Mesenchymal stem cell (in vitro differentiated cells and primary cell): ENCODE measurements at regions not wholly inside any gene's neighbourhood (a gene's known extent, or its start where the extent isn't known, plus 50 kb on each side); places are given as distances from the start of the nearest gene placed in this dataset.
A peak's percentile ranks its signal among the peaks of the same experiment; 100 is the strongest.

Experiments
- DNase-seq: peaks from one replicate; pipeline ENCODE4 v3.0.0-alpha.2; 2013
- H2AFZ ChIP-seq: one replicate; pipeline ENCODE4 v1.6.1; 2013; ENCODE audit warnings: low read depth, mild to moderate bottlenecking, control low read depth, inconsistent platforms, low read length, moderate library complexity
- H2AK5ac ChIP-seq: 2 replicates; pipeline ENCODE4 v1.6.1; 2013; ENCODE audit warnings: low read length, moderate library complexity, mild to moderate bottlenecking, inconsistent platforms; ENCODE audit not compliant: severe bottlenecking
- H2BK120ac ChIP-seq: one replicate; pipeline ENCODE4 v1.6.1; 2013; ENCODE audit warnings: low read depth, mild to moderate bottlenecking, inconsistent platforms, low read length, moderate library complexity
- H2BK12ac ChIP-seq, 2 experiments: one replicate each; pipeline ENCODE4 v1.6.1; 2013; ENCODE audit warnings: inconsistent platforms in 2 of 2, low read length in 2 of 2, mild to moderate bottlenecking in 2 of 2, moderate library complexity in 2 of 2, control low read depth in 1 of 2
- H2BK15ac ChIP-seq: one replicate; pipeline ENCODE4 v1.6.1; 2013; ENCODE audit warnings: mild to moderate bottlenecking, low read depth, inconsistent platforms; ENCODE audit not compliant: poor library complexity, severe bottlenecking
- H2BK5ac ChIP-seq: 2 replicates; pipeline ENCODE4 v1.6.1; 2013; ENCODE audit warnings: low read depth, mild to moderate bottlenecking, low read length, control low read depth, inconsistent platforms; ENCODE audit not compliant: poor library complexity, severe bottlenecking
- H3K14ac ChIP-seq, 2 experiments: one replicate each; pipeline ENCODE4 v1.6.1; 2013; ENCODE audit warnings: inconsistent platforms in 2 of 2, low read length in 2 of 2, control low read depth in 1 of 2, mild to moderate bottlenecking in 1 of 2, moderate library complexity in 1 of 2
- H3K18ac ChIP-seq, 2 experiments: one replicate each; pipeline ENCODE4 v1.6.1; 2013; ENCODE audit warnings: inconsistent platforms in 2 of 2, low read length in 2 of 2, control low read depth in 1 of 2, low read depth in 1 of 2, mild to moderate bottlenecking in 1 of 2
- H3K23ac ChIP-seq, 2 experiments: one replicate each; pipeline ENCODE4 v1.6.1; 2013; ENCODE audit warnings: inconsistent platforms in 2 of 2, low read length in 2 of 2, mild to moderate bottlenecking in 2 of 2, moderate library complexity in 2 of 2, control low read depth in 1 of 2
- H3K27ac ChIP-seq: 2 replicates; pipeline ENCODE4 v1.5.1; 2013; ENCODE audit warnings: mild to moderate bottlenecking, moderate library complexity, low read length, control low read depth, inconsistent platforms; ENCODE audit not compliant: poor library complexity, severe bottlenecking
- H3K27me3 ChIP-seq, 2 experiments: 2 replicates each; pipeline versions ENCODE4 v1.6.1 to v1.7.0; 2013; ENCODE audit warnings: low read length in 2 of 2, mild to moderate bottlenecking in 2 of 2, moderate library complexity in 2 of 2, control low read depth in 1 of 2, inconsistent platforms in 1 of 2; ENCODE audit not compliant: control insufficient read depth in 1 of 2, insufficient read depth in 1 of 2
- H3K36me3 ChIP-seq, 2 experiments: 2 replicates each; pipeline versions ENCODE4 v1.6.1 to v1.7.0; 2013; ENCODE audit warnings: low read length in 2 of 2, control low read depth in 1 of 2, inconsistent platforms in 1 of 2, low read depth in 1 of 2, mild to moderate bottlenecking in 1 of 2; ENCODE audit not compliant: insufficient read depth in 2 of 2, control insufficient read depth in 1 of 2
- H3K4ac ChIP-seq, 2 experiments: one replicate each; pipeline ENCODE4 v1.6.1; 2013; ENCODE audit warnings: inconsistent platforms in 2 of 2, low read length in 2 of 2, mild to moderate bottlenecking in 2 of 2, moderate library complexity in 2 of 2, control low read depth in 1 of 2, low read depth in 1 of 2
- H3K4me1 ChIP-seq: 2 replicates; pipeline ENCODE4 v1.6.1; 2013; ENCODE audit warnings: low read depth, low read length, control low read depth; ENCODE audit not compliant: control insufficient read depth, insufficient read depth
- H3K4me2 ChIP-seq: 2 replicates; pipeline ENCODE4 v1.6.1; 2013; ENCODE audit warnings: low read length, mild to moderate bottlenecking, inconsistent platforms; ENCODE audit not compliant: poor library complexity, severe bottlenecking
- H3K4me3 ChIP-seq, 2 experiments: 2 replicates each; pipeline versions ENCODE4 v1.5.1 to v1.7.0; 2013; ENCODE audit warnings: low read length in 2 of 2, mild to moderate bottlenecking in 2 of 2, control low read depth in 1 of 2, low read depth in 1 of 2; ENCODE audit not compliant: insufficient read depth in 1 of 2
- H3K79me1 ChIP-seq: replicated peaks from 2 replicates; pipeline ENCODE4 v1.6.1; 2013; ENCODE audit warnings: mild to moderate bottlenecking, control low read depth, low read length, inconsistent platforms; ENCODE audit not compliant: poor library complexity, severe bottlenecking
- H3K9ac ChIP-seq: 2 replicates; pipeline ENCODE4 v1.7.0; 2013; ENCODE audit warnings: mild to moderate bottlenecking, low read length, moderate library complexity
- H3K9me3 ChIP-seq: 2 replicates; pipeline ENCODE4 v1.7.0; 2013; ENCODE audit warnings: mild to moderate bottlenecking, low read length; ENCODE audit not compliant: control insufficient read depth
- H4K8ac ChIP-seq: one replicate; pipeline ENCODE4 v1.6.1; 2013; ENCODE audit warnings: inconsistent platforms, mild to moderate bottlenecking, low read length, moderate library complexity
- H4K91ac ChIP-seq: one replicate; pipeline ENCODE4 v1.6.1; 2013; ENCODE audit warnings: mild to moderate bottlenecking, low read length, inconsistent platforms
- WGBS: methylation state at CpG from one replicate; pipeline ENCODE4 v1.1.7; 2013; ENCODE audit warnings: mixed read lengths; 5-methylcytosine and 5-hydroxymethylcytosine counted together

DNA sequence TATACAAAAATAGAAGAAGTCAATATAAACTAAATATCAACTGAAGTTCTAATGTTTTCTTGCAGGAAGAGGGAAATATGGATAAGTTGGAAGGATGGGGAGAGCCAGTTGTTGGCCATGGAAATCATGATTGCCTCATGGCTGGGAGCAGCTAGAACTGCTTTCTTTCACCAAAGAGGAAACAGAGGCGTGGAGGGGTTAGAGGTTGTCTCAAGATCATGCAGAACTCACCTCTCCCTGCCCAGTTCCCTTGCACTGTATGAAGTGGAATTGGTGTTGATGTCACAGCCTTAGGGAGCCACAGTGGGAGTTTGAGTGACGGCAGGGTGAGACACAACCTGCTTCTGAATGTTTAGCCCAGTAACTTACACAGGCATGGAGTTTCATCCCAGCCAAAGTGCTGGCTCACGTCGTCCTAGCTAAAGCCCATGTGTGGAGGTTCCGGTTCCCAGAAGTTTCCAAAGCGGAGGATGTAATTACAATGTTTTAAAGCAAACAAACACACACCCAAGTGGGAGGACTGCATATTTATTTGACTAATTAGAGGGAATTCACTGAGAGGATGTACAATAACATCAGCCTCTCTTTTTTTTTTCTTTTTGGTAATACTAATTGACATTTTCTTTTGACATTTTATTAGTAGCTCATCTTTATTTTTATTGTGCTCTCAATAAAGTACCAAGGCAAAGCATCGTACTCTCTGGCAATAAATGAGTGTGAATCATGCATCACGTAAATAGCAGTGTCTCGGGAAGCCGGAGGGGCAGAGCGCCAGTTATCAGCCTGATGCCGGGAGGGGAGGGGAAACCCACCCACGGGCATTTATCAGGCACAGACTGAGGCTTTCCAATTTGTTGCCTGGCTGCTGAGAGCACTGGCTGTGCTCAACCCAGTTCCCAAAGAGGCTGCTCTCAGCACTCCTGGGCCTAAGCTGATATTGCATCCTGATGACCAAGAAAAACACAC is 118.7 kb upstream of the CDH5 start:
- H3K4me1 ChIP-seq: peaks cover 9% of the 10 kb centered on the region
- no peak overlapping the region for H2BK5ac ChIP-seq
- peak overlapping the region in 1 of 2 experiments; percentile 19 for H3K4me3 ChIP-seq
- no peak overlapping the region for H3K4me2 ChIP-seq
- no peaks in the 10 kb centered on the region for H3K27me3 ChIP-seq
- H4K91ac ChIP-seq: peak overlapping the region; percentile 52
- peak overlapping the region; percentile 80 for H3K9ac ChIP-seq
- H3K18ac ChIP-seq: peak overlapping the region in 1 of 2 experiments; percentile 73
- no peak overlapping the region for H2BK15ac ChIP-seq
- no peak overlapping the region for H3K14ac ChIP-seq
- WGBS: 28% methylated on average over 9 of the region's 13 CpGs
- H3K9me3 ChIP-seq: no peaks in the 10 kb centered on the region
- H3K36me3 ChIP-seq: no peaks in the 10 kb centered on the region
- H2AK5ac ChIP-seq: no peak overlapping the region
- H3K27ac ChIP-seq: no peak overlapping the region
- DNase-seq: peak; percentile 73
- peak overlapping the region; percentile 54 for H2BK120ac ChIP-seq
- H2BK12ac ChIP-seq: peak overlapping the region; percentile 55 to 91
- H3K4ac ChIP-seq: peak overlapping the region in 1 of 2 experiments; percentile 13
- no peaks in the 10 kb centered on the region for H3K79me1 ChIP-seq
- H4K8ac ChIP-seq: peak overlapping the region; percentile 71
- H3K23ac ChIP-seq: peak overlapping the region in 1 of 2 experiments; percentile 34
- H2AFZ ChIP-seq: no peak overlapping the region

- no peak overlapping the region for H2BK5ac ChIP-seq
- 56% methylated on average over 2 of the region's 4 CpGs for WGBS
- H3K4ac ChIP-seq: no peak overlapping the region
- H4K8ac ChIP-seq: no peak overlapping the region
- H4K91ac ChIP-seq: no peak overlapping the region
- H3K4me1 ChIP-seq: peaks cover 4% of the 10 kb centered on the region
- H3K4me2 ChIP-seq: no peak overlapping the region
- H3K9ac ChIP-seq: no peak overlapping the region
- no peak overlapping the region for H3K27ac ChIP-seq
- H3K79me1 ChIP-seq: no peaks in the 10 kb centered on the region
- H2BK12ac ChIP-seq: peak overlapping the region in 1 of 2 experiments; percentile 29
- no peaks in the 10 kb centered on the region for H3K9me3 ChIP-seq
- no peak overlapping the region for H2AFZ ChIP-seq
- no peaks in the 10 kb centered on the region for H3K27me3 ChIP-seq
- H2BK15ac ChIP-seq: no peak overlapping the region
- no peak overlapping the region for H2BK120ac ChIP-seq
- no peaks in the 10 kb centered on the region for H3K36me3 ChIP-seq
- DNase-seq: no peak
- no peak overlapping the region for H3K23ac ChIP-seq
- H3K18ac ChIP-seq: no peak overlapping the region
- H3K14ac ChIP-seq: no peak overlapping the region
- no peak overlapping the region for H3K4me3 ChIP-seq
- no peak overlapping the region for H2AK5ac ChIP-seq
These were observed 120.6 kb upstream of the CDH5 start for GRCh38 chr16:66245868-66246267.

DNA sequence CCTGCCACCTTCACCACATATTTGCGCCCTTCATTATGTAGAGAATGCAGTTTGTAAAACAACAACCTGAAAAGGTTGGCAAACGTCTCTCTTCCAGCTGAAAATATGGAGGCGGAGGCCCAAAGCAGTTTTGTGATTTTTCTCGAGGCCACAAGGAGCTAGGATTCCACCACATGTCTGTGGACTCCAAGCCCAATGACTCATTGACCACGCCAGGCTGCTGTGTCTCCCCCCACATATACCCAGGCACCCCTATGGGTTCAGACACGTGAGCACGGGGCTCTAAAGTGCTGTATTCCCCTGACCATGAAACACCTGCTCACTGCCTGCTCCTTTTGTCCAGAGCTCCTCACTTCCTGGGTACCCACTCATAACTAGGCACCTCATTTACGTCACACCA is 121.4 kb upstream of the CDH5 start:
- WGBS: 90% methylated on average over 7 of the region's 8 CpGs
- H2BK15ac ChIP-seq: peak overlapping the region; percentile 45
- H2BK5ac ChIP-seq: no peak overlapping the region
- H2BK12ac ChIP-seq: no peak overlapping the region
- no peak overlapping the region for H4K8ac ChIP-seq
- H3K9me3 ChIP-seq: no peaks in the 10 kb centered on the region
- no peak overlapping the region for H3K4me2 ChIP-seq
- no peak overlapping the region for H2AFZ ChIP-seq
- H3K27me3 ChIP-seq: no peaks in the 10 kb centered on the region
- no peak overlapping the region for H3K14ac ChIP-seq
- no peaks in the 10 kb centered on the region for H3K4me1 ChIP-seq
- no peak overlapping the region for H2AK5ac ChIP-seq
- no peak overlapping the region for H3K23ac ChIP-seq
- H3K4me3 ChIP-seq: no peak overlapping the region
- no peak overlapping the region for H3K4ac ChIP-seq
- no peak overlapping the region for H3K9ac ChIP-seq
- DNase-seq: no peak
- H3K79me1 ChIP-seq: no peaks in the 10 kb centered on the region
- no peak overlapping the region for H2BK120ac ChIP-seq
- peak overlapping the region in 1 of 2 experiments; percentile 35 for H3K18ac ChIP-seq
- no peaks in the 10 kb centered on the region for H3K36me3 ChIP-seq
- no peak overlapping the region for H4K91ac ChIP-seq
- H3K27ac ChIP-seq: no peak overlapping the region

GRCh38 chr16:66242672-66243071 is 123.8 kb upstream of the CDH5 start:
- H3K27ac ChIP-seq: no peak overlapping the region
- H4K91ac ChIP-seq: no peak overlapping the region
- no peak overlapping the region for H2BK15ac ChIP-seq
- H3K27me3 ChIP-seq: no peaks in the 10 kb centered on the region
- H3K36me3 ChIP-seq: no peaks in the 10 kb centered on the region
- H3K23ac ChIP-seq: no peak overlapping the region
- no peak overlapping the region for H3K18ac ChIP-seq
- H3K9ac ChIP-seq: no peak overlapping the region
- H4K8ac ChIP-seq: no peak overlapping the region
- no peaks in the 10 kb centered on the region for H3K4me1 ChIP-seq
- 96% methylated on average over 9 of the region's 9 CpGs for WGBS
- H2AFZ ChIP-seq: no peak overlapping the region
- no peak overlapping the region for H2BK120ac ChIP-seq
- H2BK12ac ChIP-seq: no peak overlapping the region
- no peak overlapping the region for H2AK5ac ChIP-seq
- H3K79me1 ChIP-seq: no peaks in the 10 kb centered on the region
- no peak overlapping the region for H3K4me3 ChIP-seq
- no peak overlapping the region for H3K14ac ChIP-seq
- H3K4me2 ChIP-seq: no peak overlapping the region
- DNase-seq: no peak
- no peak overlapping the region for H2BK5ac ChIP-seq
- H3K9me3 ChIP-seq: peaks cover 10% of the 10 kb centered on the region
- H3K4ac ChIP-seq: no peak overlapping the region
